HepG2 (cell line): ENCODE measurements at regions not wholly inside any gene's neighbourhood (a gene's known extent, or its start where the extent isn't known, plus 50 kb on each side); places are given as distances from the start of the nearest gene placed in this dataset.

Experiments
- ATAC-seq: fragments of 200-7000 bp; cut with Tn5 transposase; 3 replicates; pipeline ENCODE4 v1.9.1; 2020; ENCODE audit warnings: mild to moderate bottlenecking, moderate library complexity
- BruUV-seq: library from RNA; stranded (reverse); fragments of 400-500 nt; replicated peaks from 2 replicates; lab custom pipeline; 2021; lab: Mats Ljungman, UMichigan
- CTCF ChIA-PET: fragments of 300-600 bp; formaldehyde crosslinking; extraction: SDS; loops from one replicate; lab custom pipeline; 2021; ENCODE audit warnings: low total read pairs, inconsistent platforms, low intra/inter-chr PET ratio; lab: Yijun Ruan, JAX
- POLR2A ChIA-PET: fragments of 350-600 bp; sonication (Branson Sonifier 250); formaldehyde crosslinking; loops from one replicate; lab custom pipeline; 2020; ENCODE audit warnings: antibody characterized with exemption, inconsistent platforms; lab: Yijun Ruan, JAX
- DNase-seq: peaks from one replicate; pipeline ENCODE4 v3.0.0-alpha.2; 2015; ENCODE audit warnings: low spot score
- FAIRE-seq: peaks from 3 replicates; lab custom pipeline; 2011; peaks lifted over from hg19 to GRCh38; lab: Jason Lieb, UNC
- H2AFZ ChIP-seq: one replicate; pipeline ENCODE4 v1.6.1; 2011; ENCODE audit warnings: low read length, inconsistent platforms
- H3K27ac ChIP-seq: fragments of 300-600 bp; 3 replicates; pipeline ENCODE4 v1.8.0; 2011; ENCODE audit warnings: mixed run types, mild to moderate bottlenecking, mixed read lengths, low read length, inconsistent platforms; ENCODE audit not compliant: insufficient read depth; ENCODE audit errors: extremely low read length
- H3K27me3 ChIP-seq, 2 experiments: fragments of 200-600 bp in 1 of 2; 2 replicates in 1 of 2; 3 replicates in 1 of 2; pipeline versions ENCODE4 v1.6.0 to v1.8.0; 2011; ENCODE audit warnings: low read length in 2 of 2, mild to moderate bottlenecking in 2 of 2, moderate library complexity in 2 of 2, inconsistent platforms in 1 of 2; ENCODE audit not compliant: insufficient read depth in 2 of 2, control insufficient read depth in 1 of 2
- H3K36me3 ChIP-seq, 2 experiments: fragments of 200-600 bp in 1 of 2; replicated peaks in 1 of 2; 2 replicates in 1 of 2; 3 replicates in 1 of 2; pipeline versions ENCODE4 v1.5.1 to v1.8.0; 2011; ENCODE audit warnings: low read length in 2 of 2, inconsistent platforms in 1 of 2; ENCODE audit not compliant: insufficient read depth in 2 of 2, control insufficient read depth in 1 of 2
- H3K4me1 ChIP-seq: 2 replicates; pipeline ENCODE4 v1.5.1; 2012; ENCODE audit warnings: low read length, inconsistent platforms; ENCODE audit not compliant: insufficient read depth
- H3K4me2 ChIP-seq: 2 replicates; pipeline ENCODE4 v1.6.0; 2011; ENCODE audit warnings: low read depth, low read length, inconsistent platforms
- H3K4me3 ChIP-seq, 3 experiments: fragments of 200-600 bp in 1 of 3; sonication (generic), shearing (Covaris generic) in 1 of 3; replicated peaks in 1 of 3; 2 replicates each; pipeline ENCODE4 v1.5.1; 2011 to 2016; ENCODE audit warnings: low read length in 3 of 3, inconsistent platforms in 2 of 3, low read depth in 2 of 3, mild to moderate bottlenecking in 2 of 3, control low read depth in 1 of 3, mixed read lengths in 1 of 3; ENCODE audit not compliant: insufficient read depth in 1 of 3
- H3K79me2 ChIP-seq: one replicate; pipeline ENCODE4 v1.6.1; 2011; ENCODE audit warnings: low read length, inconsistent platforms; ENCODE audit not compliant: insufficient read depth
- H3K9ac ChIP-seq: 2 replicates; pipeline ENCODE4 v1.6.0; 2011; ENCODE audit warnings: mild to moderate bottlenecking, low read depth, low read length, inconsistent platforms; ENCODE audit not compliant: insufficient read depth
- H3K9me3 ChIP-seq: 2 replicates; pipeline ENCODE4 v1.5.1; 2012; ENCODE audit warnings: mild to moderate bottlenecking, low read length
- H4K20me1 ChIP-seq: 2 replicates; pipeline ENCODE4 v1.6.0; 2011; ENCODE audit warnings: inconsistent platforms, mild to moderate bottlenecking, low read length, moderate library complexity; ENCODE audit not compliant: insufficient read depth
- AKAP8 ChIP-seq: sonication (generic); formaldehyde crosslinking; IDR thresholded peaks from 2 replicates; pipeline ENCODE4 v1.5.1; 2020; ENCODE audit warnings: mild to moderate bottlenecking, missing genetic modification reagents
- CBX2 ChIP-seq, 2 experiments: fragments of 200-600 bp in 1 of 2; sonication (generic); formaldehyde crosslinking in 1 of 2; IDR thresholded peaks; 2 replicates each; pipeline versions ENCODE4 v1.7.0 to v1.8.1; 2018 to 2022; ENCODE audit warnings: low read depth in 2 of 2, low read length in 1 of 2, mild to moderate bottlenecking in 1 of 2, missing genetic modification reagents in 1 of 2
- DR1 ChIP-seq: sonication (generic); formaldehyde crosslinking; IDR thresholded peaks from 2 replicates; pipeline ENCODE4 v1.8.0; 2021; ENCODE audit warnings: mild to moderate bottlenecking, missing genetic modification reagents, inconsistent platforms
- NAIF1 ChIP-seq: sonication (generic); formaldehyde crosslinking; IDR thresholded peaks from 2 replicates; pipeline ENCODE4 v1.5.0; 2020; ENCODE audit warnings: mild to moderate bottlenecking, missing genetic modification reagents, borderline replicate concordance
- PAX8 ChIP-seq: sonication (generic); formaldehyde crosslinking; IDR thresholded peaks from 2 replicates; pipeline ENCODE4 v1.8.0; 2022; ENCODE audit warnings: mild to moderate bottlenecking, missing genetic modification reagents, borderline replicate concordance
- SNRNP70 ChIP-seq: fragments of 200-400 bp; formaldehyde crosslinking; IDR thresholded peaks from 2 replicates; pipeline ENCODE4 v1.6.1; 2017; ENCODE audit warnings: mild to moderate bottlenecking, low read depth, low read length, moderate library complexity
- SP5 ChIP-seq: IDR thresholded peaks from 2 replicates; pipeline ENCODE4 v1.6.1; 2016; ENCODE audit warnings: low read depth, borderline replicate concordance
- ZBTB1 ChIP-seq: sonication (generic); formaldehyde crosslinking; IDR thresholded peaks from 2 replicates; pipeline ENCODE4 v1.4.0; 2020; ENCODE audit warnings: missing genetic modification reagents, borderline replicate concordance
- ZFP90 ChIP-seq: sonication (generic); formaldehyde crosslinking; IDR thresholded peaks from 2 replicates; pipeline ENCODE4 v1.8.0; 2022; ENCODE audit warnings: missing genetic modification reagents, mild to moderate bottlenecking, inconsistent platforms, borderline replicate concordance
- ZNF225 ChIP-seq: sonication (generic); formaldehyde crosslinking; IDR thresholded peaks from 2 replicates; pipeline ENCODE4 v1.4.0; 2020; ENCODE audit warnings: mild to moderate bottlenecking, missing genetic modification reagents
- ZNF264 ChIP-seq: sonication (generic); formaldehyde crosslinking; IDR thresholded peaks from 2 replicates; pipeline ENCODE4 v1.4.0; 2020; ENCODE audit warnings: missing genetic modification reagents
- ZNF430 ChIP-seq: sonication (generic); formaldehyde crosslinking; IDR thresholded peaks from 2 replicates; pipeline ENCODE4 v1.9.0; 2021; ENCODE audit warnings: mild to moderate bottlenecking, missing genetic modification reagents
- ZNF446 ChIP-seq: sonication (generic); formaldehyde crosslinking; IDR thresholded peaks from 2 replicates; pipeline ENCODE4 v1.5.0; 2020; ENCODE audit warnings: mild to moderate bottlenecking, missing genetic modification reagents
- ZNF546 ChIP-seq: sonication (generic); formaldehyde crosslinking; conservative IDR thresholded peaks from 2 replicates; pipeline ENCODE4 v1.8.1; 2023; ENCODE audit warnings: mild to moderate bottlenecking, missing genetic modification reagents
- ZNF839 ChIP-seq: sonication (generic); formaldehyde crosslinking; IDR thresholded peaks from 2 replicates; pipeline ENCODE4 v1.4.0; 2020; ENCODE audit warnings: missing genetic modification reagents, mild to moderate bottlenecking, borderline replicate concordance
- in situ Hi-C: cut with HindIII; loops from 2 replicates; pipeline ENCODE4 v1.10.0; 2017; ENCODE audit warnings: low pct_unique_long_range_greater_than_20kb; ENCODE audit not compliant: extremely low pct_ligation_motif_present
- intact Hi-C: fragments of 100-400 bp; cut with micrococcal nuclease; formaldehyde crosslinking; loops from one replicate; pipeline ENCODE4 v1.10.0; 2022; ENCODE audit not compliant: unreplicated experiment
- TF ChIP-seq, protein P1 (sequence below): sonication (generic); formaldehyde crosslinking; IDR thresholded peaks from 2 replicates; pipeline ENCODE4 v1.8.0; 2022; ENCODE audit warnings: missing genetic modification reagents, mild to moderate bottlenecking, moderate library complexity, borderline replicate concordance
- TF ChIP-seq, protein P2 (sequence below): sonication (generic); formaldehyde crosslinking; IDR thresholded peaks from 2 replicates; pipeline ENCODE4 v1.8.0; 2022; ENCODE audit warnings: mild to moderate bottlenecking, missing genetic modification reagents
- TF ChIP-seq, protein P3 (sequence below): sonication (generic); formaldehyde crosslinking; IDR thresholded peaks from 2 replicates; pipeline ENCODE4 v1.4.0; 2020; ENCODE audit warnings: missing genetic modification reagents
- TF ChIP-seq, protein P4 (sequence below): sonication (generic); formaldehyde crosslinking; IDR thresholded peaks from 2 replicates; pipeline ENCODE4 v1.5.0; 2020; ENCODE audit warnings: missing genetic modification reagents

DNA sequence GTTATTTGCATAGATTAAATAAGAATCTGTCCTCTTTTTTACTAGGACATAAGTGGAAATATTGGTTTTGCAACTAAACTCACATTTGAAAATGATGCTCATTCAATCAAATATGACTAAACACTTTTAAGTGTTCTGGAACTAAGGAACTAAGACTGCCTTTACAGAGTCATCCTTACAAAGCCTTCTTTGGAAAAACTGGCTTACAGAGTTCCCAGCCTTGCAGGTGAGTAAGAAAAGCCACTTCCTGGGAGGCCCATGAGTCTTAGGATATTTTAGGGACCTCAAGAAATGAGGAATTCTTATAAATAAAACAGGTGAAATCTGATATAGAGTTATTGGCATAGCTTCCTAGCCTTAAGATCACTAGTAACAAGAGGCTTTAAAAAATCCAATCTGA, 135.5 kb downstream of the ALOX5 start:
- Histone ChIP-seq H3K27ac (no peak overlapping the region), H3K79me2 (no peaks in the 10 kb centered on the region), H3K9ac (no peak overlapping the region), H3K4me2 (no peak overlapping the region), H3K36me3 (no peaks in the 10 kb centered on the region; a peak in 1 of 5 replicates), H3K4me3 (no peak overlapping the region), H3K9me3 (no peaks in the 10 kb centered on the region), H2AFZ (no peak overlapping the region), H3K27me3 (no peaks in the 10 kb centered on the region), H3K4me1 (peaks cover 12% of the 10 kb centered on the region), H4K20me1 (no peaks in the 10 kb centered on the region)
- TF ChIP-seq DR1 (CRISPR knock-in tag) (no peak), SNRNP70 (no peak), ZNF546 (CRISPR knock-in tag) (no peak), NAIF1 (no peak), ZFP90 (CRISPR knock-in tag) (no peak), ZBTB1 (CRISPR knock-in tag) (no peak), ZNF225 (CRISPR knock-in tag) (no peak), CBX2 (IDR thresholded peaks at IDR 0.05; ENCODE audit: low read depth, low read length) (no peak), CBX2 (CRISPR knock-in tag; IDR thresholded peaks at IDR 0.05; ENCODE audit: low read depth) (no peak), ZNF430 (CRISPR knock-in tag) (no peak), ZNF264 (CRISPR knock-in tag) (no peak), SP5 (CRISPR knock-in tag) (no peak), ZNF839 (no peak), AKAP8 (CRISPR knock-in tag) (no peak), ZNF446 (CRISPR knock-in tag) (no peak), PAX8 (CRISPR knock-in tag) (no peak)
- TF ChIP-seq, protein P1, sequence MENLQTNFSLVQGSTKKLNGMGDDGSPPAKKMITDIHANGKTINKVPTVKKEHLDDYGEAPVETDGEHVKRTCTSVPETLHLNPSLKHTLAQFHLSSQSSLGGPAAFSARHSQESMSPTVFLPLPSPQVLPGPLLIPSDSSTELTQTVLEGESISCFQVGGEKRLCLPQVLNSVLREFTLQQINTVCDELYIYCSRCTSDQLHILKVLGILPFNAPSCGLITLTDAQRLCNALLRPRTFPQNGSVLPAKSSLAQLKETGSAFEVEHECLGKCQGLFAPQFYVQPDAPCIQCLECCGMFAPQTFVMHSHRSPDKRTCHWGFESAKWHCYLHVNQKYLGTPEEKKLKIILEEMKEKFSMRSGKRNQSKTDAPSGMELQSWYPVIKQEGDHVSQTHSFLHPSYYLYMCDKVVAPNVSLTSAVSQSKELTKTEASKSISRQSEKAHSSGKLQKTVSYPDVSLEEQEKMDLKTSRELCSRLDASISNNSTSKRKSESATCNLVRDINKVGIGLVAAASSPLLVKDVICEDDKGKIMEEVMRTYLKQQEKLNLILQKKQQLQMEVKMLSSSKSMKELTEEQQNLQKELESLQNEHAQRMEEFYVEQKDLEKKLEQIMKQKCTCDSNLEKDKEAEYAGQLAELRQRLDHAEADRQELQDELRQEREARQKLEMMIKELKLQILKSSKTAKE: no peak
- TF ChIP-seq, protein P2, sequence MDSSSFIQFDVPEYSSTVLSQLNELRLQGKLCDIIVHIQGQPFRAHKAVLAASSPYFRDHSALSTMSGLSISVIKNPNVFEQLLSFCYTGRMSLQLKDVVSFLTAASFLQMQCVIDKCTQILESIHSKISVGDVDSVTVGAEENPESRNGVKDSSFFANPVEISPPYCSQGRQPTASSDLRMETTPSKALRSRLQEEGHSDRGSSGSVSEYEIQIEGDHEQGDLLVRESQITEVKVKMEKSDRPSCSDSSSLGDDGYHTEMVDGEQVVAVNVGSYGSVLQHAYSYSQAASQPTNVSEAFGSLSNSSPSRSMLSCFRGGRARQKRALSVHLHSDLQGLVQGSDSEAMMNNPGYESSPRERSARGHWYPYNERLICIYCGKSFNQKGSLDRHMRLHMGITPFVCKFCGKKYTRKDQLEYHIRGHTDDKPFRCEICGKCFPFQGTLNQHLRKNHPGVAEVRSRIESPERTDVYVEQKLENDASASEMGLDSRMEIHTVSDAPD (CRISPR knock-in tag): no peak
- TF ChIP-seq, protein P3, sequence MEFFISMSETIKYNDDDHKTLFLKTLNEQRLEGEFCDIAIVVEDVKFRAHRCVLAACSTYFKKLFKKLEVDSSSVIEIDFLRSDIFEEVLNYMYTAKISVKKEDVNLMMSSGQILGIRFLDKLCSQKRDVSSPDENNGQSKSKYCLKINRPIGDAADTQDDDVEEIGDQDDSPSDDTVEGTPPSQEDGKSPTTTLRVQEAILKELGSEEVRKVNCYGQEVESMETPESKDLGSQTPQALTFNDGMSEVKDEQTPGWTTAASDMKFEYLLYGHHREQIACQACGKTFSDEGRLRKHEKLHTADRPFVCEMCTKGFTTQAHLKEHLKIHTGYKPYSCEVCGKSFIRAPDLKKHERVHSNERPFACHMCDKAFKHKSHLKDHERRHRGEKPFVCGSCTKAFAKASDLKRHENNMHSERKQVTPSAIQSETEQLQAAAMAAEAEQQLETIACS (CRISPR knock-in tag): no peak
- TF ChIP-seq, protein P4, sequence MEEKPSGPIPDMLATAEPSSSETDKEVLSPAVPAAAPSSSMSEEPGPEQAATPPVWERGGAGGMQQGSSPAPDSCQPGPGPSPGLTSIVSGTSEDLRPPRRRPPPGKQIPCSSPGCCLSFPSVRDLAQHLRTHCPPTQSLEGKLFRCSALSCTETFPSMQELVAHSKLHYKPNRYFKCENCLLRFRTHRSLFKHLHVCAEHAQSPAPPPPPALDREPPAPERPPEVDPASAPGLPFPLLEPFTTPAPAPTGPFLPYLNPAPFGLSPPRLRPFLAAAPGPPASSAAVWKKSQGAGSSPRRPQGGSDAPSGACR (CRISPR knock-in tag): no peak
- in situ Hi-C loops (no loop called here), intact Hi-C loops (no loop called here)
- ChIA-PET CTCF (no interaction called here), POLR2A (no interaction called here)
- FAIRE-seq (no peak), ATAC-seq (no peak), DNase-seq (no peak)
- BruUV-seq: no TSS peak
